HS-27A (cell line): ENCODE measurements at regions not wholly inside any gene's neighbourhood (a gene's known extent, or its start where the extent isn't known, plus 50 kb on each side); places are given as distances from the start of the nearest gene placed in this dataset.

Experiments
- DNase-seq: peaks from one replicate; pipeline ENCODE4 v3.0.0-alpha.2; 2012; ENCODE audit warnings: low read depth, missing footprints

DNA sequence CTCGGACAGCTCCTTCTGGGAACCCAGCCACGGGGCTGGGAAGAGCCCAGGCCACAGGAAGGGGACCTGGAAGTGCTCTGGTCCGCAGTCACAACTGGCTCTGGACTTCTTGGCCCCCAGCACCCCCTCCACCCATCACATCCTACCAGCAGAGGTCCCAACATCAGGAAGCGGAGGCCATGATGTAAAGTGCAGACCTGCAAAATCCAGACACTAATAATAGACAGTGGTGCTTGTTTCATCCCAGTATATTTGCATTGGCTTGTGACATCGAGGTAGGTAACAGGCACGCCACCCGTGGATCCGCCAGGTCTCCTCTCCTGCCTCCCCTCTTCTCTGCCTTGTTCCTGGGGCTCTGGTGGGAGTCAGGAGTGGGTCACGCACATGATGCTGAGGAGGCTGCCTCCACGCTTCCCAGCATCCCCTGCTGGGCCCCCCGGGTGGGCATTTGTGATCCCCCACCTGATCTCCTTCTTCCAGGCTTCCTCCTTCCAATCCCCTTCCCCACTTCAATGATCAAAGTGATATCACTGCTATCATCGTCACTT is 1454.0 kb downstream of the BRD1 start:
- DNase-seq: no peak

- DNase-seq: no peak
Measured at GRCh38 chr22:48372390-48372789, 1455.3 kb downstream of the BRD1 start.

DNA sequence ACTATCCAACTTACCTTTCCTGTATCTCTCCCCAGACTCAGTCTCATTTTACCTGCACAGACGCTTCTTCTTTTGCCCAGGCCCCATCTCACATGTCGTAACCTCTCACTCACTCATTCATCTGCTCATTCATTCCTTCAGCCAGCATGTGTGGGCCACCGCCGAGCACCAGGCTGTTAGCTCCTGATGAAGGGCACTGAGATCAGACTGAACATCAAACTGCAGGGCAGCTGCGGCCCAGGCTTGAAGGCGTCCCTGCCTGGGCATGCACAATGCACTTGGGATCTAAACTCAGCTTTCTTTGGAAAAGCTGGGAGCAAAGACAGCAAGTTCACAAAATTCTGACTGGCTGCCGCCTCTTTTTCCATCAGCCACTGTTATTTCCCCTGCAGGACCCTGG is 1456.3 kb downstream of the BRD1 start:
- DNase-seq: no peak

DNA sequence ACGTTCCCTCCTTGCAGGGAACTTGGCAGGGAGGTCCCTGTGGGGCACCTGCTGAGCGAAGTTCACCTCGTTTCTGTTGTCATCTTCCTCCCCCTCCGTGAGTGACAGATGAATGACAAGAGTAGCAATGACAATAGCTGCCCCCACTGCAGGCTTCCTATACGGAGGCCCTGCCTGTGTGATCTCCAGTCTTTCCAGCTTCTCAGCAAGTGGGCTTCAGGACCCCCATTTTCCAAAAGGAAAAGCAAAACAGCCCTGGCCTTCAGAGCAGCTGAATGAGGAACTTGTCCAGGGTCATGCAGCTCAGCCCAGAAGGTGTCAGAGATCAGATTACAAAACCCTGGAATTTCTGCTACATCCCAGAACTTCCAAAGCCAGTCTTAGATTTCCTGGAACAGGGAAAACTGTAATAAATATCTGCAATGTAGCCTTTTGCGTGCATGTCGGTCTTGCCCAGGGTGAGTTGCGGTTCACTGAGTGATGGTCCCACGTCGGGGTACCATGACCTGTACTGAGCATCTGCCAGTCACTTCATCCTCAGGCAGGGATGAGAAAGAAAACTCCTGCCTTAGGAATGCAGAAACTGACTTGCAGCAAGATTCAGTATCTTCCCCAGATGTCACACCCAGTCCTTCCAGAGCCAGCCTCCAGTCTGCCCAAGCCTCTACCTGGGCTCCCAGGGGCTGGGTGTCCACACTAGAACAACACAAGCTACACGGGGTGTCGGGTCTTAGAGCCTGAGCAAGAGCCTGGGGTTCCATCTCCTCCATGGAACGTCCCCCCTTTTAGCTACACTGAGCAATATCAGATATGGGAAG is 1457.0 kb downstream of the BRD1 start:
- no peak for DNase-seq

GRCh38 chr22:48369789-48370507 is 1457.7 kb downstream of the BRD1 start:
- DNase-seq: no peak

- no peak for DNase-seq
Measured at GRCh38 chr22:48368975-48369525, 1458.6 kb downstream of the BRD1 start.

GRCh38 chr22:48367731-48368130 is 1459.9 kb downstream of the BRD1 start:
- DNase-seq: no peak

GRCh38 chr22:48366591-48366990 is 1461.1 kb downstream of the BRD1 start:
- no peak for DNase-seq

GRCh38 chr22:48366056-48366455 is 1461.6 kb downstream of the BRD1 start:
- no peak for DNase-seq

DNA sequence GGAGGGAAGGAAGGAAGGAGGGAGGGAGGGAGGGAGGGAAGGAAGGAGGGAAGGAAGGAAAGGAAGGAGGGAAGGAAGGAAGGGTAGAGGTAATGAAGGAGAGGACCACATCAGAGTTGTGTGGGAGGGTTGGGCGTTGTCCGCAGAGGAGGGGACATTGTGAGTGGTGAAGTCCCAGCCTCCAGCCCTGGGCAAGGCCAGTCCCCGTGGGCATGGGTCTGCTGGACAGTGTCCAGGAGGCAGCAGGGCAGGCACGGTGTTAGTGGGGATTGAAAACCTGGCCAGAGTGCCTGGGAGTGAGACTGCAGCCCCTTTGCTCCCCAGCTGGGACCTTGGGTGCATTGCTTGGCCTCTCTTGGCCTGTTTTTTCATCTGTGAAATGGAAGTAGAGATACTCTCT is 1462.3 kb downstream of the BRD1 start:
- no peak for DNase-seq

DNA sequence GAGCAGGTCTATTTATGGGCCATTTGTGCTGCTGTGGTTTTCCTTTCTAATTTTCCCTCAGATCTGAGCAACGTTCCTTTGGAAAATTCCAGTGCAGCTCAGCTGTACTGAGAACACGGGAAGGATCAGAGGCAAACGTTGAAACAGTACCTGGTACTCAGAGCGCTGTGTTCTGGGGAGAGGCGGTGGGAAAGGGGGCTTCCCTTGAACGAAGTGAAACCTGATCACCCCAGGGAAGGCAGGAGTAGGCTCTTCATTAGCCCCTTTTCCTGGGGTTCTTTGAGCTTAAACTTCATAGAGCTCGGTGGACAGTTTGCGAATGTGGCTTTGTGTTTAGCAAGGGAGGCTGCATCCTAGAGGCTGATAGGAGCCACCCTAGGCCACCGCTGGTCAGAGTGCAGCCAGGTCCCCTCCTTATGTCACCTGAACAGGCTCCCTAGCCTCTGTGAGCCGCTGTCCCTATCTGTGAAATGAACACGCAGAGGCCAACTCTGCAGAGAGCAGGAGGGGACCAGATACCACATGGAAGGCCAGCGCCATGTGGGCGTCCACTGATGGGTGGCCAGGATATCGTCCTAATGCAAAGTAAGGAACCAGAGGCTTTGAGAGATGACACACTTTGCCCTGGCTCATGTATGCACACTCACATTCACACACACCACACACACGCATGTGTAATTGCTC is 1464.8 kb downstream of the BRD1 start:
- DNase-seq: no peak

DNA sequence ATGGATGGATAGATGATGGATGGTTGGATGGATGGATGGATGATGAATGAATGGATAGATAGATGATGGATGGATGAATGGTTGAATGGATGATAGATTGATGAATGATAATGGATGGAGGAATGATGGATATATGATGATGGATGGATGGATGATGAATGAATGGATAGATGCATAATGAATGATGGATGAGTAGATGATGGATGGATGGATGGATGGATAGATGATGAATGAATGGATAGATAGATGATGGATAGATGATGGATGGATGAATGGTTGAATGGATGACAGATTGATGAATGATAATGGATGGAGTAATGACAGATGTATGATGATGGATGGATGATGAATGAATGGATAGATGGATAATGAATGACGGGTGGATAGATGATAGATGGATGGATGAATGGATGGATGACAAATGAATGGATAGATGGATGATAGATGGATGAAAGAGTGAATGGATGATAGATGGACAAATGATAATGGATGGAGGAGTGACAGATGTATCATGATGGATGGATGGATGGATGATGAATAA is 1466.5 kb downstream of the BRD1 start:
- DNase-seq: no peak

DNA sequence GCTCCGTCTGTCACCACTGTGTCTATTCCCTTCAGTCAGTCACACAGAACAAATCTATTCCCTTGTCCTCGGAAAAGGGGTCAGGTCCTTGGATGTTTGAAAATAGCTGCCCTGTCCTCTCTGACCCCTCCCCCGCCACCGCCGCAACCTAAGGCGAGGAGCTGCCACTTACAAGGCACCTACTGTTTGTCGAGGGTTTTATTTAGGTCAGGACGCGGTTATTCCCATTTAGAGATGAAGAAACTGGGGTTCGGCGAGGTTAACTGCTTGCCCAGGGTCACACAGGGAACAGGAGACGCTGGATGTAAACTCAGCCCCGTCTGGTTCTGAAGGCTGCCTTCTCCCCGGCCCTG is 1468.1 kb downstream of the BRD1 start:
- no peak for DNase-seq

GRCh38 chr22:48358886-48359612 is 1468.6 kb downstream of the BRD1 start:
- no peak for DNase-seq

- DNase-seq: no peak
Measured at GRCh38 chr22:48357961-48358360, 1469.7 kb downstream of the BRD1 start.

- no peak for DNase-seq
Measured at GRCh38 chr22:48357196-48357595, 1470.5 kb downstream of the BRD1 start.

DNA sequence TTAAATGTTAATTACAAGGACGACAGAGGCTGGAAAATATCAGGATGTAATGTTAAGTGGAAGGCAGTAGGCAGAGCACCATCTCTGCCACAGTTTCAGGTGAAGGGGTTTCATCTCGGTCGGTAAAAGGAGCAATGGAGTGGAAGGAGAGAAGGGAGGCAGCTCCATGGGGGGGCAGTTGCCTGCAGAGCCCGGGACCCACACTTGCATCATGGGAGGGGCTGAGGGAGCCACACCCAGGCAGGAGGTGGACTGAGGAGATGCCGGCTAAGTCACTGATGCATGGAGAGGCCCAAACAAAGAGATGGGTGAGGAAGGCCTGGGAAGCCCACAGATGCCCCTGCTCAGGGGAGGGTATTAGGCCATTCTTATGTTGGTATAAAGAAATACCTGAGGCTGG is 1470.9 kb downstream of the BRD1 start:
- no peak for DNase-seq

GRCh38 chr22:48354096-48354495 is 1473.6 kb downstream of the BRD1 start:
- DNase-seq: no peak

DNA sequence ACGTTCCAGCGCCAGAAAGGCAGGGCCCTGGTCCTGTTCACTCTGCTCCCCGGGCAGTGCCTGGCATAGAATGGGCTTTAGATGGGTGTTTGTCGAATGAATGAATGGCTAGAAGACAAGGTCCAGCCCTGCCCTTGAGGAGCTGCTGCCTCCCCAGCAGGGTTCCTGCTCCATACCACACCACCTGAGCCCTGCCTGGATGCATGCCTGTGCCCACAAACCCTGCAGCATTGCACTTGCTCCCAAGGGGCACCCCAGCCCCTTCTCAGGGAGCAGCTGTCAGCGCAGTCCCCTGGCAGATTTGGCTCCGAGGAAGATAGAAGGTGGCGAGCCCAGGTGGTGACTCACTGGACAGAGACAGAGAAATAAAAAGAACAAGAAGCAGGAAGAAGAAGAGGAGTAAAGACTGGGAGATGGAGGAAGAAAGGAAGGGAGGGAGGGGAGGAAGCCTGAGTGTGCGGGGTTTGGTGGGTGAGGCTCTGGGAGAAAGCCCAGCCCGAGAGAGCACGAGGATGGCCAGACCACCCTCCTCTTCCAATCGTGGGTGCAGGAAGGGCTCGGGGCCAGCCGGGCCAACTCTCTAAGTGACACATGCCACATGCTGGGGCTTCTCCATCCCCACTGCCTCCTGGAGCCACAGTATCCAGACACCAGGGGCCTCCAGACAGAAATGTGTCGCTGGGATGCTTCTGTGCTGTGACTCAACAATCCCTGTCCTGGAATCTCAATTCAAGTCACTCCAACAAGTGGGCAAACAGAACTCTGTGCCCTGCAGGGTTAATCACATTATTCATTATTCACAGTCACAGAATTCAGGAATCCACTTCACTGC is 1474.3 kb downstream of the BRD1 start:
- DNase-seq: no peak

GRCh38 chr22:48352086-48352911 is 1475.4 kb downstream of the BRD1 start:
- DNase-seq: no peak
